Ramos (cell line): ENCODE measurements at regions not wholly inside any gene's neighbourhood (a gene's known extent, or its start where the extent isn't known, plus 50 kb on each side); places are given as distances from the start of the nearest gene placed in this dataset.

Source experiments
- in situ Hi-C: fragments of 300-500 bp; cut with MboI; formaldehyde crosslinking; loops from one replicate; pipeline ENCODE4 v1.14.3; 2022; ENCODE audit warnings: low sequenced_read_pairs; ENCODE audit not compliant: unreplicated experiment

- in situ Hi-C loops: loop anchor here (25.0 kb wide), 1 partner anchor 105 kb away; no protein-coding TSS in a partner anchor
These were observed 52.4 kb upstream of the COX10 start for GRCh38 chr17:14016858-14017257.

- in situ Hi-C loops: loop anchor here (25.0 kb wide), 1 partner anchor 107 kb away; no protein-coding TSS in a partner anchor
These were observed 49.9 kb upstream of the COX10 start for GRCh38 chr17:14019186-14019956.
